Activated CD4-positive, alpha-beta T cell treated with anti-CD3 and anti-CD28 coated beads, Interleukin-2, amount 10 ng/mL, durations not matched to agents 7 days and 5 days (primary cell): ENCODE measurements at regions not wholly inside any gene's neighbourhood (a gene's known extent, or its start where the extent isn't known, plus 50 kb on each side); places are given as distances from the start of the nearest gene placed in this dataset.
"Not testable (repeated sequence)": the region's sequence is repeated elsewhere in the genome, so short reads cannot be mapped to it uniquely, and the experiment has no call there.

Experiments
- CTCF ChIA-PET: fragments of 350-600 bp; sonication (Branson Sonifier 250); formaldehyde crosslinking; loops from one replicate; lab custom pipeline; 2021; ENCODE audit warnings: antibody characterized with exemption; lab: Charles Lee
- POLR2A ChIA-PET: fragments of 350-600 bp; sonication (Branson Sonifier 250); formaldehyde crosslinking; loops from one replicate; lab custom pipeline; 2021; ENCODE audit warnings: antibody characterized with exemption; lab: Charles Lee
- DNase-seq: peaks from one replicate; pipeline ENCODE4 v3.0.0-alpha.2; 2020
- H3K27ac Mint-ChIP-seq: one replicate; pipeline ENCODE4 v1.8.0; 2021; ENCODE audit warnings: mild to moderate bottlenecking, moderate library complexity, mixed read lengths
- H3K27me3 Mint-ChIP-seq: one replicate; pipeline ENCODE4 v1.8.0; 2021; ENCODE audit warnings: mixed read lengths
- H3K36me3 Mint-ChIP-seq: one replicate; pipeline ENCODE4 v1.8.0; 2021; ENCODE audit warnings: low read depth, mixed read lengths
- H3K4me1 Mint-ChIP-seq: one replicate; pipeline ENCODE4 v1.8.0; 2021; ENCODE audit warnings: mixed read lengths
- H3K4me3 Mint-ChIP-seq: one replicate; pipeline ENCODE4 v1.8.0; 2021; ENCODE audit warnings: mild to moderate bottlenecking, moderate library complexity, mixed read lengths
- H3K9me3 Mint-ChIP-seq: one replicate; pipeline ENCODE4 v1.8.0; 2021; ENCODE audit warnings: mixed read lengths

- DNase-seq: no peak
- Mint-ChIP-seq H3K9me3 (peaks cover 37% of the 10 kb centered on the region), H3K27ac (no peak overlapping the region), H3K4me1 (peaks cover 46% of the 10 kb centered on the region), H3K27me3 (no peaks in the 10 kb centered on the region), H3K36me3 (peaks cover 59% of the 10 kb centered on the region), H3K4me3 (no peak overlapping the region)
- ChIA-PET CTCF (no interaction called here), POLR2A (interaction anchor here (0.6 kb wide), 1 partner anchor 361 kb away, joined by 6 read pairs; no protein-coding TSS in a partner anchor)
Measured at GRCh38 chr6:144667532-144668503, 382.7 kb downstream of the UTRN start.

- Mint-ChIP-seq H3K36me3 (peaks cover 78% of the 10 kb centered on the region), H3K9me3 (peaks cover 50% of the 10 kb centered on the region), H3K4me1 (peaks cover 58% of the 10 kb centered on the region)
- POLR2A ChIA-PET, CTCF ChIA-PET, DNase-seq, H3K27ac Mint-ChIP-seq, H3K4me3 Mint-ChIP-seq, H3K27me3 Mint-ChIP-seq: not testable (repeated sequence)
Measured at GRCh38 chr6:144670259-144670658, 385.1 kb downstream of the UTRN start.

GRCh38 chr6:144673807-144674206, 388.7 kb downstream of the UTRN start:
- Mint-ChIP-seq H3K27me3 (no peaks in the 10 kb centered on the region), H3K4me3 (no peak overlapping the region), H3K4me1 (peaks cover 51% of the 10 kb centered on the region), H3K36me3 (peaks cover 72% of the 10 kb centered on the region), H3K27ac (no peak overlapping the region), H3K9me3 (peaks cover 47% of the 10 kb centered on the region)
- ChIA-PET POLR2A (no interaction called here), CTCF (no interaction called here)
- DNase-seq: no peak

- peaks cover 51% of the 10 kb centered on the region for H3K4me1 Mint-ChIP-seq
- POLR2A ChIA-PET: interaction anchor here (1.2 kb wide), 1 partner anchor 16 kb away, joined by 3 read pairs; no protein-coding TSS in a partner anchor
- H3K36me3 Mint-ChIP-seq: peaks cover 64% of the 10 kb centered on the region
- H3K27me3 Mint-ChIP-seq: no peaks in the 10 kb centered on the region
- peak; percentile 43 for DNase-seq
- peak overlapping the region; percentile 71 for H3K27ac Mint-ChIP-seq
- H3K9me3 Mint-ChIP-seq: peaks cover 38% of the 10 kb centered on the region
- H3K4me3 Mint-ChIP-seq: no peak overlapping the region
- CTCF ChIA-PET: interaction anchor here (1.0 kb wide), 1 partner anchor 10 kb away, joined by 3 read pairs; no protein-coding TSS in a partner anchor
Measured at GRCh38 chr6:144675231-144675861, 390.2 kb downstream of the UTRN start.

GRCh38 chr6:144676310-144676709, 391.2 kb downstream of the UTRN start:
- H3K4me1 Mint-ChIP-seq: peaks cover 45% of the 10 kb centered on the region
- H3K9me3 Mint-ChIP-seq: peaks cover 28% of the 10 kb centered on the region
- peaks cover 62% of the 10 kb centered on the region for H3K36me3 Mint-ChIP-seq
- POLR2A ChIA-PET, H3K27ac Mint-ChIP-seq, CTCF ChIA-PET, H3K4me3 Mint-ChIP-seq, H3K27me3 Mint-ChIP-seq, DNase-seq: not testable (repeated sequence)

GRCh38 chr6:144677263-144677662, 392.1 kb downstream of the UTRN start:
- Mint-ChIP-seq H3K4me1 (peaks cover 35% of the 10 kb centered on the region), H3K36me3 (peaks cover 60% of the 10 kb centered on the region), H3K9me3 (peaks cover 19% of the 10 kb centered on the region)
- H3K27me3 Mint-ChIP-seq, POLR2A ChIA-PET, CTCF ChIA-PET, DNase-seq, H3K27ac Mint-ChIP-seq, H3K4me3 Mint-ChIP-seq: not testable (repeated sequence)

- peaks cover 21% of the 10 kb centered on the region for H3K4me1 Mint-ChIP-seq
- POLR2A ChIA-PET: no interaction called here
- H3K4me3 Mint-ChIP-seq: no peak overlapping the region
- H3K27ac Mint-ChIP-seq: no peak overlapping the region
- DNase-seq: no peak
- peaks cover 60% of the 10 kb centered on the region for H3K36me3 Mint-ChIP-seq
- H3K27me3 Mint-ChIP-seq: no peaks in the 10 kb centered on the region
- CTCF ChIA-PET: no interaction called here
- peaks cover 5% of the 10 kb centered on the region for H3K9me3 Mint-ChIP-seq
Measured at GRCh38 chr6:144678844-144679243, 393.7 kb downstream of the UTRN start.

GRCh38 chr6:144681334-144681733, 396.2 kb downstream of the UTRN start:
- Mint-ChIP-seq H3K9me3 (peaks cover 13% of the 10 kb centered on the region), H3K27ac (peak overlapping the region; percentile 20), H3K4me3 (no peak overlapping the region), H3K27me3 (no peaks in the 10 kb centered on the region), H3K4me1 (peaks cover 9% of the 10 kb centered on the region), H3K36me3 (peaks cover 66% of the 10 kb centered on the region)
- POLR2A ChIA-PET: no interaction called here
- CTCF ChIA-PET: no interaction called here
- no peak for DNase-seq

GRCh38 chr6:144683216-144684070, 398.3 kb downstream of the UTRN start:
- POLR2A ChIA-PET: no interaction called here
- Mint-ChIP-seq H3K27ac (no peak overlapping the region), H3K4me1 (no peaks in the 10 kb centered on the region), H3K9me3 (peaks cover 28% of the 10 kb centered on the region), H3K36me3 (peaks cover 71% of the 10 kb centered on the region), H3K4me3 (no peak overlapping the region), H3K27me3 (no peaks in the 10 kb centered on the region)
- CTCF ChIA-PET: no interaction called here
- no peak for DNase-seq

- Mint-ChIP-seq H3K9me3 (peaks cover 36% of the 10 kb centered on the region), H3K4me1 (no peaks in the 10 kb centered on the region), H3K27ac (no peak overlapping the region), H3K27me3 (no peaks in the 10 kb centered on the region), H3K36me3 (peaks cover 76% of the 10 kb centered on the region), H3K4me3 (no peak overlapping the region)
- no peak for DNase-seq
- ChIA-PET CTCF (no interaction called here), POLR2A (no interaction called here)
Measured at GRCh38 chr6:144688713-144689112, 403.6 kb downstream of the UTRN start.

- no peak for DNase-seq
- H3K9me3 Mint-ChIP-seq: peaks cover 32% of the 10 kb centered on the region
- ChIA-PET CTCF (no interaction called here), POLR2A (no interaction called here)
- H3K36me3 Mint-ChIP-seq: peaks cover 76% of the 10 kb centered on the region
- H3K27ac Mint-ChIP-seq: no peak overlapping the region
- no peaks in the 10 kb centered on the region for H3K27me3 Mint-ChIP-seq
- no peak overlapping the region for H3K4me3 Mint-ChIP-seq
- H3K4me1 Mint-ChIP-seq: no peaks in the 10 kb centered on the region
Measured at GRCh38 chr6:144689503-144690040, 404.4 kb downstream of the UTRN start.

- no peak overlapping the region for H3K4me3 Mint-ChIP-seq
- no peak for DNase-seq
- ChIA-PET CTCF (no interaction called here), POLR2A (no interaction called here)
- no peaks in the 10 kb centered on the region for H3K4me1 Mint-ChIP-seq
- H3K36me3 Mint-ChIP-seq: peaks cover 73% of the 10 kb centered on the region
- H3K9me3 Mint-ChIP-seq: peaks cover 31% of the 10 kb centered on the region
- H3K27ac Mint-ChIP-seq: no peak overlapping the region
- H3K27me3 Mint-ChIP-seq: no peaks in the 10 kb centered on the region
Measured at GRCh38 chr6:144690133-144690532, 405.0 kb downstream of the UTRN start.
